ENCODE measurements at regions not wholly inside any gene's neighbourhood (a gene's known extent, or its start where the extent isn't known, plus 50 kb on each side); places are given as distances from the start of the nearest gene placed in this dataset.
A peak's percentile ranks its signal among the peaks of the same experiment; 100 is the strongest.

DNA sequence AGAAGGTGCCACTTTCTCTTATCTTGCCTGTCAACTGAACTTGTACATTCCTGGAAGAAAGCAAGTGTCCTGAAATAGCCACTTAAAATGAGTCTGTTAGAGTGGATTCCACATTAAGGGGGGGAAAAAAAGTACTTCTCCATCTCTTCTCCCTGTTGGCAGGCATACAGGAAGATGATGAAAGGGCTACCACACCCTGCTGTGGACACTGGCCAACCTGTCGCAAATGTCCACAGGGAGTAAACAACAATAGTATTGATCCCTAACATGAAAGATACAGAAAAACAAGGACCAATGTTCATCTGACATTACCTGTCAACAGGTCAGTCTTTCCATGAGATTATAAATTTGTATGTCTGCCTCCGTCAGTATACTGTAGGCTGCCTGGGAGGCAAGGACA lies 265.1 kb upstream of the MAP3K1 start:
- ATAC-seq (ENCODE audit: low read depth in 2 of 2) (no peak), DNase-seq (no peak)
- Histone ChIP-seq H3K36me3 (ENCODE audit: control insufficient read depth, insufficient read depth, low read length) (no peaks in the 10 kb centered on the region), H3K4me3 (ENCODE audit: low read depth, low read length) (no peak overlapping the region), H3K27ac (ENCODE audit: insufficient read depth, low read length, poor library complexity, severe bottlenecking) (no peak overlapping the region), H3K4me1 (ENCODE audit: control insufficient read depth, insufficient read depth, low read length, poor library complexity, severe bottlenecking) (no peaks in the 10 kb centered on the region), H3K9me3 (ENCODE audit: control insufficient read depth in 2 of 2, low read length in 2 of 2) (no peaks in the 10 kb centered on the region), H3K27me3 (ENCODE audit: control insufficient read depth, insufficient read depth, low read length) (no peaks in the 10 kb centered on the region)
- H3K4me1 Mint-ChIP-seq = peaks cover 0 to 6% (median 2%) of the 10 kb centered on the region in 4 donors
- peaks cover 0 to 2% (median 0%) of the 10 kb centered on the region in 7 donors for H3K9me3 Mint-ChIP-seq
- peaks cover 13% of the 10 kb centered on the region for H3K27me3 Mint-ChIP-seq
- H3K4me3 Mint-ChIP-seq = no peak overlapping the region
- no peaks in the 10 kb centered on the region for H3K36me3 Mint-ChIP-seq
- H3K27ac Mint-ChIP-seq = no peak overlapping the region

DNA sequence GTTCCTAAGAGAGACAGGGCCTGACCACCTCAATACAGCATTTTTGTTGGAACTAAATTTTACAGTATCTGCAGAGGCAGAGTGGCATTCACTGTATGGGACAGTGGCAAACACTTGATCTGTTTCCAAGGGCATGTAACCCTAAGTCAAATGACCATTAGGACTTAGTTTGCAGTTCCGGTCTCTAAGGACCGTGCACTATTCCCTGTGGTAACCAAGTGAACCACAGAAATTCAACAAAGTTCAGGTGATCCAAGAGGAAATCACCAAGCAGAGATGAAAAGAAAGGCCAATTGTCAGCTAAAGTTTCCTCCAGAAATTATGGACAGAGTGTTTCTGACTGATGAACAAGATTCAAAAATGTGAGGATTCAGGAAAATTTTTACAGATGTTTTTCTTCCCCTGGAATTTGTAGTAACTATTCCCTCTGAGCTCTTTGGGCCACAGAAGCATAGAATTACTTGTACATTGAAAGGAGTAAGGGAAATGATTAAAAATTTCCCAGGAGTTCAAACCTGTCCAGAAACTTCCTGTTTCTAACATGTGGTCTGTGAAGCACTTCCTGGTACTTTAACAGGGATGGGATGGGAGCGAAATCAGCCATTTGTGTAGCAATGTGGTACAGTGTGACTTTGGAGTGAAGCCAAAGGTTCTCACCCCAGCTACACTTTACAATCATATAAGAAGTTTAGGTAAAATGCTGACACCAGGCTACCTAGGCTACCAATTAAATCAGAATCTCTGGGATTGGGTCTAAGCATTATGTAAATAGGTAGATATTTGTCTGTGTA lies 266.1 kb upstream of the MAP3K1 start:
- peaks cover 13% of the 10 kb centered on the region for H3K27me3 Mint-ChIP-seq
- DNase-seq (no peak), ATAC-seq (ENCODE audit: low read depth in 2 of 2) (no peak)
- H3K4me1 Mint-ChIP-seq = peaks cover 0 to 6% (median 2%) of the 10 kb centered on the region in 4 donors
- H3K4me3 Mint-ChIP-seq = no peak overlapping the region
- Histone ChIP-seq H3K36me3 (ENCODE audit: control insufficient read depth, insufficient read depth, low read length) (no peaks in the 10 kb centered on the region), H3K27ac (ENCODE audit: insufficient read depth, low read length, poor library complexity, severe bottlenecking) (no peak overlapping the region), H3K9me3 (ENCODE audit: control insufficient read depth in 2 of 2, low read length in 2 of 2) (no peaks in the 10 kb centered on the region), H3K4me1 (ENCODE audit: control insufficient read depth, insufficient read depth, low read length, poor library complexity, severe bottlenecking) (no peaks in the 10 kb centered on the region), H3K4me3 (ENCODE audit: low read depth, low read length) (no peak overlapping the region), H3K27me3 (ENCODE audit: control insufficient read depth, insufficient read depth, low read length) (no peaks in the 10 kb centered on the region)
- no peaks in the 10 kb centered on the region for H3K36me3 Mint-ChIP-seq
- no peak overlapping the region for H3K27ac Mint-ChIP-seq
- H3K9me3 Mint-ChIP-seq = peaks cover 0 to 2% (median 0%) of the 10 kb centered on the region in 7 donors

GRCh38 chr5:56545016-56545415 lies 270.3 kb upstream of the MAP3K1 start:
- DNase-seq (no peak), ATAC-seq (ENCODE audit: low read depth in 2 of 2) (no peak)
- Mint-ChIP-seq H3K4me3 (no peak overlapping the region), H3K36me3 (no peaks in the 10 kb centered on the region), H3K27me3 (peaks cover 9% of the 10 kb centered on the region), H3K9me3 (no peaks in the 10 kb centered on the region), H3K27ac (peak overlapping the region in 1 of 3 donors; percentile 44), H3K4me1 (peaks cover 5 to 11% (median 7%) of the 10 kb centered on the region in 4 donors)
- Histone ChIP-seq H3K36me3 (ENCODE audit: control insufficient read depth, insufficient read depth, low read length) (no peaks in the 10 kb centered on the region), H3K9me3 (ENCODE audit: control insufficient read depth in 2 of 2, low read length in 2 of 2) (no peaks in the 10 kb centered on the region), H3K4me3 (ENCODE audit: low read depth, low read length) (no peak overlapping the region), H3K4me1 (ENCODE audit: control insufficient read depth, insufficient read depth, low read length, poor library complexity, severe bottlenecking) (no peaks in the 10 kb centered on the region), H3K27me3 (ENCODE audit: control insufficient read depth, insufficient read depth, low read length) (no peaks in the 10 kb centered on the region), H3K27ac (ENCODE audit: insufficient read depth, low read length, poor library complexity, severe bottlenecking) (no peak overlapping the region)

DNA sequence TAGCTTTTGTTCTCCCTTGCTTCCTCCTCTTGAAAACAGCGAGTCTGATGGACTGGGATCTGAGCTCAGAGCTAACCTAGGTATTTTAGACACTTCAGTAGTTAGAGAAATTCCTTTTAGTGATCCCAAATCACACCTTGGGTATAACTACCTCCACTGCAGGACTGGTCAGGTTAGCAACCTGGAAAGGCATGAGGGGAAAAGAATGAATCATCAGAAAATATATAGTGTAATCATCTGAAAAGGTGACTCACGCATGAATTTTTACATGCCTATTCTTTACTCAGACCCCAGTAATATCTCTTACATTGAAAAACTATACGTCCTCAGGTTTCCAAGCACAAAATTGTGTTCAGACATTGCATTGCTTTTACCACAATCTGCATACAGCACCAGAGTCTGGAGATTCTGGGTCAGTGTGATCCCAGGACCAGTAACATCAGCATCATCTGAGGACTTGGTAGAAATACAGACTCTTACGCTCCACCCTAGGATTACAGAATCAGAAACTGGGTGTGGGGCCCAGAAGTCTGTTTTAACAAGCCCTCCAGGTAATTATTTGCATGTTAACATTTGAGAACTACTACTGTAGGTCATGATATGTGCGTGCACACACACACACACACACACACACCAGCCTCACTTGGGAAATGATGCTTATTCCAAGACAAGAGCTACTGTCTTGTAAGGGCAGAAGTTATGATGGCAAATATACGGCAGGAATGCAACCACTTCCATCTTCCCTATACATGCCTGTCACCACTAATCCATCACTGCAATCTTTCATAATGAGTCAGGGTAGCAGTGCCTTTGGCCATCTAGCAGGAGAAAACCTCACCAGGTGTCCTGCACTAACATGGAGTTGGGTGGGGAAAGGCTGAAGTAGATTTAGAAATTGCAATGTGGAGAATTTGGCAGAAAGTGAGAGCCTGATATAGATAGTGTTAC lies 271.6 kb upstream of the MAP3K1 start:
- Mint-ChIP-seq H3K27me3 (peaks cover 5% of the 10 kb centered on the region), H3K4me3 (no peak overlapping the region), H3K36me3 (no peaks in the 10 kb centered on the region), H3K9me3 (no peaks in the 10 kb centered on the region), H3K27ac (peak overlapping the region in 1 of 3 donors; percentile 72), H3K4me1 (peaks cover 5 to 11% (median 7%) of the 10 kb centered on the region in 4 donors)
- Histone ChIP-seq H3K4me1 (ENCODE audit: control insufficient read depth, insufficient read depth, low read length, poor library complexity, severe bottlenecking) (no peaks in the 10 kb centered on the region), H3K4me3 (ENCODE audit: low read depth, low read length) (no peak overlapping the region), H3K36me3 (ENCODE audit: control insufficient read depth, insufficient read depth, low read length) (no peaks in the 10 kb centered on the region), H3K27ac (ENCODE audit: insufficient read depth, low read length, poor library complexity, severe bottlenecking) (no peak overlapping the region), H3K9me3 (ENCODE audit: control insufficient read depth in 2 of 2, low read length in 2 of 2) (no peaks in the 10 kb centered on the region), H3K27me3 (ENCODE audit: control insufficient read depth, insufficient read depth, low read length) (no peaks in the 10 kb centered on the region)
- ATAC-seq (ENCODE audit: low read depth in 2 of 2) (no peak), DNase-seq (no peak)

- Histone ChIP-seq H3K36me3 (ENCODE audit: control insufficient read depth, insufficient read depth, low read length) (no peaks in the 10 kb centered on the region), H3K27me3 (ENCODE audit: control insufficient read depth, insufficient read depth, low read length) (no peaks in the 10 kb centered on the region), H3K9me3 (ENCODE audit: control insufficient read depth in 2 of 2, low read length in 2 of 2) (no peaks in the 10 kb centered on the region), H3K4me3 (ENCODE audit: low read depth, low read length) (no peak overlapping the region), H3K4me1 (ENCODE audit: control insufficient read depth, insufficient read depth, low read length, poor library complexity, severe bottlenecking) (no peaks in the 10 kb centered on the region), H3K27ac (ENCODE audit: insufficient read depth, low read length, poor library complexity, severe bottlenecking) (no peak overlapping the region)
- Mint-ChIP-seq H3K9me3 (no peaks in the 10 kb centered on the region), H3K27ac (no peak overlapping the region), H3K27me3 (no peaks in the 10 kb centered on the region), H3K36me3 (no peaks in the 10 kb centered on the region), H3K4me3 (no peak overlapping the region), H3K4me1 (peaks cover 7 to 9% (median 8%) of the 10 kb centered on the region in 4 donors)
- no peak for DNase-seq
- no peak for ATAC-seq (ENCODE audit: low read depth in 2 of 2)
Measured at GRCh38 chr5:56540266-56540665, 275.1 kb upstream of the MAP3K1 start.

- ATAC-seq (ENCODE audit: low read depth in 2 of 2) (no peak), DNase-seq (no peak)
- Histone ChIP-seq H3K4me3 (ENCODE audit: low read depth, low read length) (no peak overlapping the region), H3K27me3 (ENCODE audit: control insufficient read depth, insufficient read depth, low read length) (no peaks in the 10 kb centered on the region), H3K36me3 (ENCODE audit: control insufficient read depth, insufficient read depth, low read length) (no peaks in the 10 kb centered on the region), H3K27ac (ENCODE audit: insufficient read depth, low read length, poor library complexity, severe bottlenecking) (no peak overlapping the region), H3K9me3 (ENCODE audit: control insufficient read depth in 2 of 2, low read length in 2 of 2) (no peaks in the 10 kb centered on the region), H3K4me1 (ENCODE audit: control insufficient read depth, insufficient read depth, low read length, poor library complexity, severe bottlenecking) (peaks cover 11% of the 10 kb centered on the region)
- Mint-ChIP-seq H3K9me3 (no peaks in the 10 kb centered on the region), H3K27me3 (no peaks in the 10 kb centered on the region), H3K4me3 (no peak overlapping the region), H3K36me3 (no peaks in the 10 kb centered on the region), H3K27ac (no peak overlapping the region), H3K4me1 (peaks cover 7 to 22% (median 11%) of the 10 kb centered on the region in 4 donors)
Measured at GRCh38 chr5:56538580-56538979, 276.8 kb upstream of the MAP3K1 start.

- H3K9me3 ChIP-seq (ENCODE audit: control insufficient read depth in 2 of 2, low read length in 2 of 2) = no peaks in the 10 kb centered on the region
- H3K4me3 ChIP-seq (ENCODE audit: low read depth, low read length) = no peak overlapping the region
- H3K27me3 Mint-ChIP-seq = no peaks in the 10 kb centered on the region
- no peaks in the 10 kb centered on the region for H3K36me3 Mint-ChIP-seq
- no peak for DNase-seq
- H3K4me1 ChIP-seq (ENCODE audit: control insufficient read depth, insufficient read depth, low read length, poor library complexity, severe bottlenecking) = peaks cover 11% of the 10 kb centered on the region
- ATAC-seq (ENCODE audit: low read depth in 2 of 2) = no peak
- no peak overlapping the region for H3K4me3 Mint-ChIP-seq
- H3K27me3 ChIP-seq (ENCODE audit: control insufficient read depth, insufficient read depth, low read length) = no peaks in the 10 kb centered on the region
- H3K4me1 Mint-ChIP-seq = peaks cover 6 to 14% (median 10%) of the 10 kb centered on the region in 4 donors
- peaks cover 0 to 4% (median 0%) of the 10 kb centered on the region in 7 donors for H3K9me3 Mint-ChIP-seq
- H3K36me3 ChIP-seq (ENCODE audit: control insufficient read depth, insufficient read depth, low read length) = no peaks in the 10 kb centered on the region
- H3K27ac Mint-ChIP-seq = no peak overlapping the region
- no peak overlapping the region for H3K27ac ChIP-seq (ENCODE audit: insufficient read depth, low read length, poor library complexity, severe bottlenecking)
Measured at GRCh38 chr5:56535347-56535746, 280.0 kb upstream of the MAP3K1 start.

All from CD4-positive, CD25-positive, alpha-beta regulatory T cell (primary cell).